ENCODE measurements at regions not wholly inside any gene's neighbourhood (a gene's known extent, or its start where the extent isn't known, plus 50 kb on each side); places are given as distances from the start of the nearest gene placed in this dataset.

GRCh38 chr1:87439821-87440220 lies 111.1 kb downstream of the LMO4 start:
- TF ChIP-seq CTCF (IDR thresholded peaks at IDR 0.05; ENCODE audit: low read length) (no peak), EZH2phosphoT487 (IDR thresholded peaks at IDR 0.05; ENCODE audit: low read length) (no peak)
